NCI-H2107 treated with DMSO at 0.1 percent for 48 hours (cell line): ENCODE measurements at regions not wholly inside any gene's neighbourhood (a gene's known extent, or its start where the extent isn't known, plus 50 kb on each side); places are given as distances from the start of the nearest gene placed in this dataset.

ENCODE experiments used
- DNase-seq: peaks from one replicate; lab custom pipeline; 2025; ENCODE audit not compliant: unreplicated experiment; lab: John Stamatoyannopoulos, UW

- DNase-seq = no peak
These were observed 396.0 kb upstream of the USP24 start for GRCh38 chr1:55611123-55611522.

GRCh38 chr1:55610203-55610602, 395.0 kb upstream of the USP24 start:
- DNase-seq = no peak

GRCh38 chr1:55609630-55610029, 394.5 kb upstream of the USP24 start:
- no peak for DNase-seq

GRCh38 chr1:55605155-55605554, 390.0 kb upstream of the USP24 start:
- DNase-seq = no peak

GRCh38 chr1:55604749-55605148, 389.6 kb upstream of the USP24 start:
- DNase-seq = no peak

GRCh38 chr1:55604179-55604578, 389.0 kb upstream of the USP24 start:
- DNase-seq = no peak

- DNase-seq = no peak
These were observed 385.1 kb upstream of the USP24 start for GRCh38 chr1:55600242-55600641.

GRCh38 chr1:55597910-55598309, 382.7 kb upstream of the USP24 start:
- no peak for DNase-seq

GRCh38 chr1:55594701-55595100, 379.5 kb upstream of the USP24 start:
- no peak for DNase-seq

GRCh38 chr1:55593298-55593697, 378.1 kb upstream of the USP24 start:
- no peak for DNase-seq

GRCh38 chr1:55592122-55592521, 377.0 kb upstream of the USP24 start:
- no peak for DNase-seq

GRCh38 chr1:55589671-55590297, 374.6 kb upstream of the USP24 start:
- DNase-seq = no peak

GRCh38 chr1:55588309-55588708, 373.1 kb upstream of the USP24 start:
- no peak for DNase-seq

GRCh38 chr1:55586771-55587170, 371.6 kb upstream of the USP24 start:
- DNase-seq = no peak

GRCh38 chr1:55585402-55585792, 370.2 kb upstream of the USP24 start:
- DNase-seq = no peak

- DNase-seq = peak; percentile 94
These were observed 369.6 kb upstream of the USP24 start for GRCh38 chr1:55584526-55585401.

- DNase-seq = no peak
These were observed 366.9 kb upstream of the USP24 start for GRCh38 chr1:55582084-55582483.

GRCh38 chr1:55580845-55581332, 365.7 kb upstream of the USP24 start:
- DNase-seq = no peak

GRCh38 chr1:55579332-55580001, 364.3 kb upstream of the USP24 start:
- no peak for DNase-seq

GRCh38 chr1:55578646-55579045, 363.5 kb upstream of the USP24 start:
- DNase-seq = no peak

- DNase-seq = no peak
These were observed 360.6 kb upstream of the USP24 start for GRCh38 chr1:55575571-55576279.
